ENCODE measurements at regions not wholly inside any gene's neighbourhood (a gene's known extent, or its start where the extent isn't known, plus 50 kb on each side); places are given as distances from the start of the nearest gene placed in this dataset.

DNA sequence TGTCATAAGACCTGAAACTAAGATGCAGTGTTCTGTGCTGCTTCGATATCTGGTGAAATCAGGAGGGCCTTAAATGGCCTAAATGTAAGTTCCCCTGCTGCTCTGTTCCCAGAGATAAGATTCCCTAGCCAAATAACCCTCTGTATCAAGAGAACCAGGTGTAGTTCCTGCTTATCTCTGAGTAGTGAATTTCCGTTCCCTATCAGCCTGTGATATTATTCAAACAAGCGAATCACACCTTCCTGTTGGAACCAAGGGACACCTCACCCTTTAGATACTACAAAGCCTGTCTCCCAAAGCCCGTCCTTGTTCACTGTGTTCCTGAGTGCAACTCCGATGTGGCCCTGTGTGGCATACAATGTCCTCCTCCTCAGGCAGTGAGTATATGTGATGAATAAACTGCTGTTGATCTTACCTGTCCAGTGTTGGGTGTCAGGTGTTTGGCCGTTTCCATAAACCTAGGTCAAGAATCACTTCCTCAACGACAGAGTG lies 52.2 kb upstream of the COCH start:
- ChIA-PET POLR2A (no interaction called here), CTCF (ENCODE audit: low intra/inter-chr PET ratio, low total read pairs) (no interaction called here)
- TF ChIP-seq BCL6 (CRISPR knock-in tag; IDR thresholded peaks at IDR 0.05), result no peak
- no peak for TF ChIP-seq CC2D1A (CRISPR knock-in tag; IDR thresholded peaks at IDR 0.05)
- TF ChIP-seq, protein P1, sequence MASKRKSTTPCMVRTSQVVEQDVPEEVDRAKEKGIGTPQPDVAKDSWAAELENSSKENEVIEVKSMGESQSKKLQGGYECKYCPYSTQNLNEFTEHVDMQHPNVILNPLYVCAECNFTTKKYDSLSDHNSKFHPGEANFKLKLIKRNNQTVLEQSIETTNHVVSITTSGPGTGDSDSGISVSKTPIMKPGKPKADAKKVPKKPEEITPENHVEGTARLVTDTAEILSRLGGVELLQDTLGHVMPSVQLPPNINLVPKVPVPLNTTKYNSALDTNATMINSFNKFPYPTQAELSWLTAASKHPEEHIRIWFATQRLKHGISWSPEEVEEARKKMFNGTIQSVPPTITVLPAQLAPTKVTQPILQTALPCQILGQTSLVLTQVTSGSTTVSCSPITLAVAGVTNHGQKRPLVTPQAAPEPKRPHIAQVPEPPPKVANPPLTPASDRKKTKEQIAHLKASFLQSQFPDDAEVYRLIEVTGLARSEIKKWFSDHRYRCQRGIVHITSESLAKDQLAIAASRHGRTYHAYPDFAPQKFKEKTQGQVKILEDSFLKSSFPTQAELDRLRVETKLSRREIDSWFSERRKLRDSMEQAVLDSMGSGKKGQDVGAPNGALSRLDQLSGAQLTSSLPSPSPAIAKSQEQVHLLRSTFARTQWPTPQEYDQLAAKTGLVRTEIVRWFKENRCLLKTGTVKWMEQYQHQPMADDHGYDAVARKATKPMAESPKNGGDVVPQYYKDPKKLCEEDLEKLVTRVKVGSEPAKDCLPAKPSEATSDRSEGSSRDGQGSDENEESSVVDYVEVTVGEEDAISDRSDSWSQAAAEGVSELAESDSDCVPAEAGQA (IDR thresholded peaks at IDR 0.05; ENCODE audit: low read depth), result no peak
- TF ChIP-seq, protein P1 (CRISPR knock-in tag; IDR thresholded peaks at IDR 0.05; ENCODE audit: borderline replicate concordance), result no peak
- TF ChIP-seq ZNF484 (CRISPR knock-in tag; IDR thresholded peaks at IDR 0.05; ENCODE audit: borderline replicate concordance, low read depth), result no peak
- TF ChIP-seq ZNF577 (CRISPR knock-in tag; IDR thresholded peaks at IDR 0.05; ENCODE audit: borderline replicate concordance, low read depth), result no peak
- TF ChIP-seq ELF1 (CRISPR knock-in tag; IDR thresholded peaks at IDR 0.05), result no peak
- no peak for TF ChIP-seq ARNT2 (CRISPR knock-in tag; IDR thresholded peaks at IDR 0.05; ENCODE audit: low read depth)
- TF ChIP-seq ZNF432 (CRISPR knock-in tag; IDR thresholded peaks at IDR 0.05; ENCODE audit: borderline replicate concordance), result no peak
- no peak for TF ChIP-seq ZNF205 (CRISPR knock-in tag; IDR thresholded peaks at IDR 0.05)
- TF ChIP-seq EEA1 (CRISPR knock-in tag; IDR thresholded peaks at IDR 0.05; ENCODE audit: borderline replicate concordance), result no peak
- TF ChIP-seq PPARG (CRISPR knock-in tag; conservative IDR thresholded peaks at IDR 0.05), result no peak
- TF ChIP-seq ZNF431 (CRISPR knock-in tag; IDR thresholded peaks at IDR 0.05; ENCODE audit: borderline replicate concordance, low read depth), result no peak
- TF ChIP-seq, protein P2, sequence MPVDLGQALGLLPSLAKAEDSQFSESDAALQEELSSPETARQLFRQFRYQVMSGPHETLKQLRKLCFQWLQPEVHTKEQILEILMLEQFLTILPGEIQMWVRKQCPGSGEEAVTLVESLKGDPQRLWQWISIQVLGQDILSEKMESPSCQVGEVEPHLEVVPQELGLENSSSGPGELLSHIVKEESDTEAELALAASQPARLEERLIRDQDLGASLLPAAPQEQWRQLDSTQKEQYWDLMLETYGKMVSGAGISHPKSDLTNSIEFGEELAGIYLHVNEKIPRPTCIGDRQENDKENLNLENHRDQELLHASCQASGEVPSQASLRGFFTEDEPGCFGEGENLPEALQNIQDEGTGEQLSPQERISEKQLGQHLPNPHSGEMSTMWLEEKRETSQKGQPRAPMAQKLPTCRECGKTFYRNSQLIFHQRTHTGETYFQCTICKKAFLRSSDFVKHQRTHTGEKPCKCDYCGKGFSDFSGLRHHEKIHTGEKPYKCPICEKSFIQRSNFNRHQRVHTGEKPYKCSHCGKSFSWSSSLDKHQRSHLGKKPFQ (CRISPR knock-in tag; IDR thresholded peaks at IDR 0.05; ENCODE audit: insufficient replicate concordance), result no peak
- no peak for TF ChIP-seq TBX3 (IDR thresholded peaks at IDR 0.05; ENCODE audit: borderline replicate concordance)
- no peak for TF ChIP-seq NFRKB (IDR thresholded peaks at IDR 0.05)
- no peak for TF ChIP-seq TGIF2 (CRISPR knock-in tag; IDR thresholded peaks at IDR 0.05)
- no TSS peak for BruUV-seq (replicated peaks)
- Histone ChIP-seq H3K27ac (ENCODE audit: extremely low read length, insufficient read depth, low read length) (no peak overlapping the region), H3K9me3 (ENCODE audit: low read length) (peaks cover 20% of the 10 kb centered on the region), H3K36me3 (replicated peaks in 1 of 2; ENCODE audit: control insufficient read depth in 1 of 2, insufficient read depth in 2 of 2, low read length in 2 of 2) (no peaks in the 10 kb centered on the region), H3K4me3 (replicated peaks in 1 of 3; ENCODE audit: insufficient read depth in 1 of 3, low read depth in 2 of 3, low read length in 3 of 3) (no peak overlapping the region), H3K79me2 (ENCODE audit: insufficient read depth, low read length) (no peaks in the 10 kb centered on the region), H4K20me1 (ENCODE audit: insufficient read depth, low read length) (no peaks in the 10 kb centered on the region), H3K9ac (ENCODE audit: insufficient read depth, low read depth, low read length) (no peak overlapping the region), H3K4me1 (ENCODE audit: insufficient read depth, low read length) (no peaks in the 10 kb centered on the region), H2AFZ (ENCODE audit: low read length) (no peak overlapping the region), H3K4me2 (ENCODE audit: low read depth, low read length) (no peak overlapping the region), H3K27me3 (ENCODE audit: control insufficient read depth in 1 of 2, insufficient read depth in 2 of 2, low read length in 2 of 2) (peaks cover 0 to 7% of the 10 kb centered on the region in 2 experiments; a peak in 1 of 5 replicates)
- FAIRE-seq, result no peak
- 16% methylated on average over 7 of the region's 7 CpGs for WGBS (ENCODE audit: low lambda C conversion rate)
- in situ Hi-C loops (cut with HindIII; ENCODE audit: extremely low pct_ligation_motif_present, low pct_unique_long_range_greater_than_20kb) (no loop called here), intact Hi-C loops (cut with micrococcal nuclease; ENCODE audit: unreplicated experiment) (no loop called here)
- no peak for DNase-seq (ENCODE audit: low spot score)
- peak; percentile 67 for ATAC-seq
